ENCODE measurements at regions not wholly inside any gene's neighbourhood (a gene's known extent, or its start where the extent isn't known, plus 50 kb on each side); places are given as distances from the start of the nearest gene placed in this dataset.

- Mint-ChIP-seq H3K9me3 (peaks cover 0 to 4% (median 0%) of the 10 kb centered on the region in 7 donors), H3K27ac (peak overlapping the region; percentile 90 to 97 (median 93)), H3K4me1 (peaks cover 94% of the 10 kb centered on the region), H3K36me3 (peaks cover 0 to 6% of the 10 kb centered on the region in 2 donors), H3K27me3 (ENCODE audit: low read depth in 3 of 3) (peaks cover 0 to 4% (median 1%) of the 10 kb centered on the region in 3 donors), H3K4me3 (peak overlapping the region; percentile 69 to 87)
- 16% methylated on average over 2 of the region's 6 CpGs for WGBS (ENCODE audit: insufficient coverage)
- Histone ChIP-seq H3K79me2 (ENCODE audit: insufficient read depth, low read length) (peaks cover 28% of the 10 kb centered on the region), H3K4me2 (replicated peaks; ENCODE audit: extremely low read depth, low read length, poor library complexity, severe bottlenecking) (peak overlapping the region; percentile 63), H3K4me1 (ENCODE audit: control insufficient read depth in 1 of 2, insufficient read depth in 2 of 2, low read length in 2 of 2) (peaks cover 96 to 100% of the 10 kb centered on the region in 2 donors), H3K4me3 (replicated peaks in 1 of 3; ENCODE audit: low read depth in 2 of 3, low read length in 3 of 3) (peak overlapping the region in 1 of 3 experiments; percentile 62), H2AFZ (ENCODE audit: insufficient read depth, low read depth, low read length, poor library complexity, severe bottlenecking) (peak overlapping the region; percentile 0), H3K9ac (ENCODE audit: insufficient read depth, low read length, poor library complexity, severe bottlenecking) (peak overlapping the region; percentile 32), H4K20me1 (ENCODE audit: insufficient read depth, low read length) (no peaks in the 10 kb centered on the region), H3K27ac (ENCODE audit: low read depth in 1 of 2, low read length in 2 of 2) (peak overlapping the region; percentile 73 to 83), H3K9me3 (replicated peaks in 1 of 2; ENCODE audit: control insufficient read depth in 1 of 2, insufficient read depth in 1 of 2, low read length in 2 of 2) (no peaks in the 10 kb centered on the region), H3K27me3 (ENCODE audit: control insufficient read depth in 2 of 2, insufficient read depth in 2 of 2, low read length in 2 of 2) (no peaks in the 10 kb centered on the region), H3K36me3 (replicated peaks in 1 of 2; ENCODE audit: control insufficient read depth in 1 of 2, insufficient read depth in 2 of 2, low read length in 2 of 2) (no peaks in the 10 kb centered on the region)
- TF ChIP-seq CTCF (IDR thresholded peaks at IDR 0.05) = no peak
- DNase-seq = no peak
- intact Hi-C loops (cut with micrococcal nuclease) = no loop called here
Observed at GRCh38 chr6:6801005-6801335, 212.4 kb downstream of the LY86 start.

DNA sequence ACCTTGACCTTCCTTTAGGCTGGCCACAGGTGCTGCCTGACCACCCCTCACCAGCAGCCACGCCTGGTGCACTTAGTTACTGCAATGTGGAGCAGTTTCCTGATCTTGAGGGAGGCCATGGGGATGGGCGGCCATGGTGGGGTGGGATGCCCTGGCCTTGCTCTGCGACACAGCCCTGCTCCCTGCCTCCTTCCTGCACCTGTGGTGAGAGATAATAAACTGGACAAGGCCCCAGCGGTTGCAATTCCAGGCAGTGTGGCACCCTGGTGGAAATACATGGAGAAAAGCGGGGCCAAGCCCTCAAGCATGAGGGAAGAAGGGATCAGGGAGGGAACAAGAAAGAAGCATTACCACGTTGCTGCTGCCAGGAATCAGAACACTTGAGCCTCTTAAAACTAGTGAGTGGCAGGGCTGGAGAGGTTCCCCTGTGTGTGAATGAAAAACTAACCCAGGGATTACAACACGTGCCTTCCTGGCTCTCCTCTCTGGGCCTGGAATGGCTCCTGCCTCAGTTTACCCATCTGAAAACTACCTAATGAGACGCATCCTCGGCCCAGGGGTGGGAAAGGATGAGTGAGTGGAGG lies 213.2 kb downstream of the LY86 start:
- H3K4me3 ChIP-seq (replicated peaks in 1 of 3; ENCODE audit: low read depth in 2 of 3, low read length in 3 of 3) = no peak overlapping the region
- no peak overlapping the region for H3K9ac ChIP-seq (ENCODE audit: insufficient read depth, low read length, poor library complexity, severe bottlenecking)
- H3K27ac ChIP-seq (ENCODE audit: low read depth in 1 of 2, low read length in 2 of 2) = peak overlapping the region; percentile 73 to 83
- WGBS (ENCODE audit: insufficient coverage) = 93% methylated on average over 5 of the region's 9 CpGs
- H3K9me3 Mint-ChIP-seq = peaks cover 0 to 4% (median 0%) of the 10 kb centered on the region in 7 donors
- H2AFZ ChIP-seq (ENCODE audit: insufficient read depth, low read depth, low read length, poor library complexity, severe bottlenecking) = no peak overlapping the region
- H3K4me2 ChIP-seq (replicated peaks; ENCODE audit: extremely low read depth, low read length, poor library complexity, severe bottlenecking) = no peak overlapping the region
- no peak overlapping the region for H3K4me3 Mint-ChIP-seq
- no peaks in the 10 kb centered on the region for H4K20me1 ChIP-seq (ENCODE audit: insufficient read depth, low read length)
- no peaks in the 10 kb centered on the region for H3K27me3 ChIP-seq (ENCODE audit: control insufficient read depth in 2 of 2, insufficient read depth in 2 of 2, low read length in 2 of 2)
- no peak for DNase-seq
- peaks cover 0 to 4% (median 1%) of the 10 kb centered on the region in 3 donors for H3K27me3 Mint-ChIP-seq (ENCODE audit: low read depth in 3 of 3)
- H3K9me3 ChIP-seq (replicated peaks in 1 of 2; ENCODE audit: control insufficient read depth in 1 of 2, insufficient read depth in 1 of 2, low read length in 2 of 2) = no peaks in the 10 kb centered on the region
- peaks cover 98% of the 10 kb centered on the region for H3K4me1 Mint-ChIP-seq
- TF ChIP-seq CTCF (IDR thresholded peaks at IDR 0.05) = no peak
- peaks cover 20% of the 10 kb centered on the region for H3K79me2 ChIP-seq (ENCODE audit: insufficient read depth, low read length)
- H3K27ac Mint-ChIP-seq = peak overlapping the region in 4 of 7 donors; percentile 90 to 97 (median 94)
- H3K36me3 ChIP-seq (replicated peaks in 1 of 2; ENCODE audit: control insufficient read depth in 1 of 2, insufficient read depth in 2 of 2, low read length in 2 of 2) = no peaks in the 10 kb centered on the region
- peaks cover 0 to 6% of the 10 kb centered on the region in 2 donors for H3K36me3 Mint-ChIP-seq
- peaks cover 97 to 100% of the 10 kb centered on the region in 2 donors for H3K4me1 ChIP-seq (ENCODE audit: control insufficient read depth in 1 of 2, insufficient read depth in 2 of 2, low read length in 2 of 2)
- intact Hi-C loops (cut with micrococcal nuclease) = no loop called here

Data from CD14-positive monocyte (primary cell).